Upper lobe of left lung (tissue), 6 donors: ENCODE measurements at regions not wholly inside any gene's neighbourhood (a gene's known extent, or its start where the extent isn't known, plus 50 kb on each side); places are given as distances from the start of the nearest gene placed in this dataset.

Experiments used
- ATAC-seq, 2 donors: fragments of 200-7000 bp; cut with Tn5 transposase; one replicate each; pipeline ENCODE4 v1.9.1; 2022; ENCODE audit warnings: mild to moderate bottlenecking in 2 of 2, moderate library complexity in 2 of 2; ENCODE audit not compliant: low FRiP score in 2 of 2
- DNase-seq, 2 donors: peaks; one replicate each; pipeline ENCODE4 v3.0.0-alpha.2; 2019 to 2020
- H3K27ac ChIP-seq, 4 donors: fragments of 200-600 bp; sonication (generic); one replicate each; pipeline ENCODE4 v1.5.1; 2016 to 2019
- H3K27me3 ChIP-seq, 4 donors: fragments of 200-600 bp; sonication (generic); one replicate each; pipeline ENCODE4 v1.5.1; 2017 to 2019
- H3K36me3 ChIP-seq, 4 donors: fragments of 200-600 bp; sonication (generic); one replicate each; pipeline ENCODE4 v1.5.1; 2016 to 2019
- H3K4me1 ChIP-seq, 4 donors: fragments of 200-600 bp; sonication (generic); one replicate each; pipeline ENCODE4 v1.5.1; 2018 to 2019
- H3K4me3 ChIP-seq, 4 donors: fragments of 200-600 bp; sonication (generic); one replicate each; pipeline ENCODE4 v1.5.1; 2017 to 2019; ENCODE audit warnings: mild to moderate bottlenecking in 2 of 4, moderate library complexity in 1 of 4
- H3K9me3 ChIP-seq, 4 donors: fragments of 200-600 bp; sonication (generic); one replicate each; pipeline ENCODE4 v1.5.1; 2018 to 2019
- CTCF ChIP-seq, 6 experiments: fragments of 450-650 bp in 4 of 6; fragments of 200-600 bp in 2 of 6; sonication (generic) in 2 of 6; IDR thresholded peaks; one replicate each; pipeline ENCODE4 v1.5.1; 2016 to 2019; ENCODE audit warnings: antibody characterized with exemption in 6 of 6
- EP300 ChIP-seq, 4 donors: sonication (generic); formaldehyde crosslinking; IDR thresholded peaks; one replicate each; pipeline ENCODE4 v1.5.1; 2017; ENCODE audit warnings: antibody characterized with exemption in 4 of 4, control low read depth in 2 of 4
- POLR2A ChIP-seq, 4 donors: fragments of 450-650 bp; IDR thresholded peaks; one replicate each; pipeline ENCODE4 v1.5.1; 2016 to 2017; ENCODE audit warnings: antibody characterized with exemption in 4 of 4, mild to moderate bottlenecking in 2 of 4
- POLR2AphosphoS5 ChIP-seq, 2 donors: sonication (generic); formaldehyde crosslinking; IDR thresholded peaks; one replicate each; pipeline ENCODE4 v1.5.1; 2017; ENCODE audit warnings: antibody characterized with exemption in 2 of 2
- WGBS, 2 donors: methylation state at CpG; one replicate each; pipeline ENCODE4 v1.1.5; 2017 to 2018; 5-methylcytosine and 5-hydroxymethylcytosine counted together
- donor health status: DM: no; HTN: no; CAD: no; lungs with moderate emphysema.
- donor health status: DM: no; HTN: yes; CAD: no; lungs with severe emphysema.

DNA sequence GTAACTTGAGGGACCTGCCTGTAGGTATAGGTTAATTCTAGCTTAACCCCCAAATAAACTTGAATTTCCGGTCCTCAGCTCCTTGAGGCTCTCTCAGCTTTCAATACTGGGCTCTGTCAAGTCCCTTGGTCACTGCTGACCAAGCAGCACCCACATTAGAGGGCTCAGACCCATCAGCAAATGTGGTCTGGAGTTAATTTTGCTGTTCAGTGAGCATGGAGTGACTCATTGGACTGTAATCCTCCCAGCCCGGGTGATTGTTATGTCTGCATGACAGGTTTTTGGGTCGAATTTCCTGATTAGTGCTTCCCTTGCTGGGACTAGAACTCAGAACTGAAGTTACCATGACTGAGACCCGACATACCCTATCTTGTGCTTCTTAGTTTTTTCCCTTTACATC lies 130.6 kb downstream of the URB2 start:
- no peak for ATAC-seq

DNA sequence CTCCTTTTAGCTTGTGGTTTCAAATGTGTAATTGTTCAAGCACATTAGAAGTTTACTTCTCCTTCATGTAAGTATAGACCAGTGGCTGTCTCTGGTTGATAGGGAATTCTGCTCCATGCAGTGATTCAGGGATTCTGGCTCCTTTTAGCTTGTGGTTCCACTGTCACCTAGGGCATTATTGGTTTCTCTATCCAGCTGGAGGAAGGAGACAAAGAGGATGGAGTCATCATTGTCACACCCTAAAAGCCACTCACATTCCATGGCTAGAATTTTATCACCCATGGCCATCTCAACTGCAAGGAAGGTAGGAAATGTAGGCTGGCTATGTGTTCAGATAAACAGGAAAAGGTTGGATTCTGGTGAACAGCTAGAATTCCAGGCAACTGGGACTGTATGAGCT lies 131.2 kb downstream of the URB2 start:
- Histone ChIP-seq H3K4me3 (no peak overlapping the region), H3K27ac (no peak overlapping the region), H3K27me3 (no peaks in the 10 kb centered on the region), H3K36me3 (no peaks in the 10 kb centered on the region), H3K9me3 (peaks cover 0 to 7% (median 2%) of the 10 kb centered on the region in 4 donors), H3K4me1 (no peaks in the 10 kb centered on the region)
- no peak for TF ChIP-seq POLR2AphosphoS5 (IDR thresholded peaks at IDR 0.05)
- no peak for TF ChIP-seq CTCF (IDR thresholded peaks at IDR 0.05)
- no peak for TF ChIP-seq EP300 (IDR thresholded peaks at IDR 0.05)
- TF ChIP-seq POLR2A (IDR thresholded peaks at IDR 0.05) = no peak
- ATAC-seq (no peak), DNase-seq (no peak)

More for the DNA sequence above, 130.6 kb downstream of the URB2 start:
- Histone ChIP-seq H3K36me3 (no peaks in the 10 kb centered on the region), H3K9me3 (peaks cover 0 to 7% (median 2%) of the 10 kb centered on the region in 4 donors), H3K27ac (no peak overlapping the region), H3K4me3 (no peak overlapping the region), H3K4me1 (no peaks in the 10 kb centered on the region), H3K27me3 (no peaks in the 10 kb centered on the region)
- TF ChIP-seq CTCF (IDR thresholded peaks at IDR 0.05) = no peak
- DNase-seq = no peak
- 74 to 77% methylated on average over 4 of the region's 4 CpGs for WGBS, 2 donors

GRCh38 chr1:229758101-229759036 lies 132.3 kb downstream of the URB2 start:
- TF ChIP-seq CTCF (IDR thresholded peaks at IDR 0.05) (no peak), EP300 (IDR thresholded peaks at IDR 0.05) (no peak), POLR2AphosphoS5 (IDR thresholded peaks at IDR 0.05) (no peak), POLR2A (IDR thresholded peaks at IDR 0.05) (no peak)
- Histone ChIP-seq H3K27me3 (no peaks in the 10 kb centered on the region), H3K4me1 (no peaks in the 10 kb centered on the region), H3K36me3 (no peaks in the 10 kb centered on the region), H3K9me3 (peaks cover 0 to 7% (median 2%) of the 10 kb centered on the region in 4 donors), H3K27ac (no peak overlapping the region), H3K4me3 (no peak overlapping the region)
- no peak for DNase-seq
- 76 to 85% methylated on average over 12 to 15 of the region's 15 CpGs for WGBS, 2 donors
- no peak for ATAC-seq

DNA sequence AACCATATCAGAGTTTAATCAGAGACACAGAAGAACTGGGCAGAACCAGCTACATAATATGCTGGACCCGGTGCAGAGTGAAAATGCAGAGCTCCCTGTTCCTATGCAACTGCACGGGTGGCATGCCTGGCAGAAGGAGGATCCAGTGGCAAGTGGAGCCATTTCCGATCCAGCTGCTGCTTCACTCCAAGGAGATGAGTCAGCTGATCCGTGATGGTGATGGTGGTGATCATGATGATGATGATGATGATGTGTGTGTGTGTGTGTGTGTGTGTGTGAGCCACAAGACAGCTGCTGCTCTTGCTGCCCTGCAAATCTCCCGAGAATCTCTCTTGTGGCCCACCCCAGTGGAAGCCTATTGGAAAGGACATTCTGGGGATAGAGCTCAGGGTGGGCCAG lies 133.0 kb downstream of the URB2 start:
- Histone ChIP-seq H3K9me3 (peaks cover 0 to 7% (median 2%) of the 10 kb centered on the region in 4 donors), H3K36me3 (no peaks in the 10 kb centered on the region), H3K4me3 (no peak overlapping the region), H3K4me1 (no peaks in the 10 kb centered on the region), H3K27ac (no peak overlapping the region), H3K27me3 (no peaks in the 10 kb centered on the region)
- no peak for TF ChIP-seq CTCF (IDR thresholded peaks at IDR 0.05)
- TF ChIP-seq EP300 (IDR thresholded peaks at IDR 0.05) = no peak
- no peak for TF ChIP-seq POLR2AphosphoS5 (IDR thresholded peaks at IDR 0.05)
- TF ChIP-seq POLR2A (IDR thresholded peaks at IDR 0.05) = no peak
- ATAC-seq (no peak), DNase-seq (no peak)
- WGBS, 2 donors = 85 to 94% methylated on average over 4 to 5 of the region's 5 CpGs

DNA sequence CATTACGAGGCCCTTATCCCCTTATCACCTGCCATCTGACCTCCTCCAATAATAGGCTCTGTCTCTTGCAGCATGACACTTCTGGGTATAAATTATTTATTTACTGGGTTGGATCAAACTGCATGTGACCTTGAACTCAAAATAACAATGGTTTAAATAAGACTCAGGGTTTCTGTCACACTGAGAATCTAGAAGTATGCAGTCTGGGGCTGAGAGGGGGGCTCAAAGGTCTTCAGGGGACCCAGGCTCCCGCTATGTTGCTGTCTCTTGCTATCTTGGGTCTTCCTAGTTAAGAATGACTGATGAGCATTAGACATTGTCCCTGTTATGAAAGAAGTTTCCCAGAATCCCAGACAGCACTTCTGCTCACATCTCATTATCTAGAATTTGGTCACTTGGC lies 133.5 kb downstream of the URB2 start:
- H3K27me3 ChIP-seq = no peaks in the 10 kb centered on the region
- no peak overlapping the region for H3K4me3 ChIP-seq
- H3K9me3 ChIP-seq = peaks cover 0 to 7% (median 2%) of the 10 kb centered on the region in 4 donors
- 70 to 77% methylated on average over 2 of the region's 2 CpGs for WGBS, 2 donors
- no peak for DNase-seq
- H3K4me1 ChIP-seq = no peaks in the 10 kb centered on the region
- no peaks in the 10 kb centered on the region for H3K36me3 ChIP-seq
- no peak for ATAC-seq
- TF ChIP-seq CTCF (IDR thresholded peaks at IDR 0.05) (no peak), POLR2A (IDR thresholded peaks at IDR 0.05) (no peak), POLR2AphosphoS5 (IDR thresholded peaks at IDR 0.05) (no peak), EP300 (IDR thresholded peaks at IDR 0.05) (no peak)
- H3K27ac ChIP-seq = no peak overlapping the region
